Caco-2 (cell line): ENCODE measurements at regions not wholly inside any gene's neighbourhood (a gene's known extent, or its start where the extent isn't known, plus 50 kb on each side); places are given as distances from the start of the nearest gene placed in this dataset.
"Not testable (repeated sequence)": the region's sequence is repeated elsewhere in the genome, so short reads cannot be mapped to it uniquely, and the experiment has no call there.

Experiments
- BruUV-seq: library from RNA; stranded (reverse); fragments of 400-500 nt; replicated peaks from 2 replicates; lab custom pipeline; 2021; lab: Mats Ljungman, UMichigan
- CTCF ChIA-PET: fragments of 300-600 bp; sonication (Branson Sonifier 250); formaldehyde crosslinking; loops from one replicate; lab custom pipeline; 2022; ENCODE audit warnings: antibody characterized with exemption; lab: Charles Lee
- POLR2A ChIA-PET: fragments of 300-600 bp; sonication (Branson Sonifier 250); formaldehyde crosslinking; loops from one replicate; lab custom pipeline; 2022; ENCODE audit warnings: antibody characterized with exemption; lab: Charles Lee
- DNase-seq, 2 experiments: peaks; one replicate each; pipeline versions ENCODE4 v3.0.0 to v3.0.0-alpha.2; 2020 to 2022
- H3K27me3 ChIP-seq: replicated peaks from 2 replicates; pipeline ENCODE4 v1.6.0; 2011; ENCODE audit warnings: low read length; ENCODE audit not compliant: control insufficient read depth, insufficient read depth
- H3K36me3 ChIP-seq: 2 replicates; pipeline ENCODE4 v1.5.1; 2011; ENCODE audit warnings: low read length; ENCODE audit not compliant: control insufficient read depth, insufficient read depth
- H3K4me1 ChIP-seq: fragments of 250-450 bp; sonication (Bioruptor Pico); 2 replicates; pipeline ENCODE4 v1.5.1; 2020; ENCODE audit warnings: mild to moderate bottlenecking
- H3K4me3 ChIP-seq: 2 replicates; pipeline ENCODE4 v1.5.1; 2011; ENCODE audit warnings: low read depth, mild to moderate bottlenecking, control low read depth, low read length
- H3K9me3 ChIP-seq: fragments of 250-450 bp; sonication (Bioruptor Pico); 2 replicates; pipeline ENCODE4 v1.5.1; 2020; ENCODE audit warnings: mild to moderate bottlenecking, moderate library complexity
- H3K27ac Mint-ChIP-seq: one replicate; pipeline ENCODE4 v1.8.0; 2022; ENCODE audit warnings: mixed read lengths; ENCODE audit not compliant: unreplicated experiment
- H3K27me3 Mint-ChIP-seq: one replicate; pipeline ENCODE4 v1.8.0; 2022; ENCODE audit warnings: mixed read lengths; ENCODE audit not compliant: insufficient read depth, unreplicated experiment
- H3K36me3 Mint-ChIP-seq: one replicate; pipeline ENCODE4 v1.8.0; 2022; ENCODE audit warnings: mild to moderate bottlenecking, mixed read lengths; ENCODE audit not compliant: insufficient read depth, unreplicated experiment
- H3K4me1 Mint-ChIP-seq: one replicate; pipeline ENCODE4 v1.8.0; 2022; ENCODE audit warnings: low read depth, mixed read lengths; ENCODE audit not compliant: unreplicated experiment
- H3K4me3 Mint-ChIP-seq: one replicate; pipeline ENCODE4 v1.8.0; 2022; ENCODE audit warnings: mild to moderate bottlenecking, moderate library complexity, mixed read lengths; ENCODE audit not compliant: unreplicated experiment
- H3K9me3 Mint-ChIP-seq: one replicate; pipeline ENCODE4 v1.8.0; 2022; ENCODE audit warnings: mixed read lengths; ENCODE audit not compliant: unreplicated experiment
- CTCF ChIP-seq, 2 experiments: fragments of 200-600 bp in 1 of 2; IDR thresholded peaks; 1 replicate in 1 of 2; 2 replicates in 1 of 2; pipeline versions ENCODE4 v1.5.1 to v1.8.0; 2011 to 2022; ENCODE audit warnings: antibody characterized with exemption in 1 of 2, control low read depth in 1 of 2, inconsistent platforms in 1 of 2, low read depth in 1 of 2, low read length in 1 of 2, mild to moderate bottlenecking in 1 of 2, moderate library complexity in 1 of 2; ENCODE audit not compliant: insufficient read depth in 1 of 2, severe bottlenecking in 1 of 2, unreplicated experiment in 1 of 2
- intact Hi-C: fragments of 100-400 bp; cut with micrococcal nuclease; formaldehyde crosslinking; loops from one replicate; pipeline ENCODE4 v1.10.0; 2022; ENCODE audit not compliant: unreplicated experiment

- CTCF ChIA-PET = no interaction called here
- POLR2A ChIA-PET = no interaction called here
- intact Hi-C loops = no loop called here
- Mint-ChIP-seq H3K27ac (no peak overlapping the region), H3K27me3 (no peaks in the 10 kb centered on the region), H3K9me3 (no peaks in the 10 kb centered on the region), H3K36me3 (no peaks in the 10 kb centered on the region), H3K4me1 (no peaks in the 10 kb centered on the region), H3K4me3 (no peak overlapping the region)
- H3K4me3 ChIP-seq = no peak overlapping the region
- H3K27me3 ChIP-seq = no peaks in the 10 kb centered on the region
- no peaks in the 10 kb centered on the region for H3K9me3 ChIP-seq
- TF ChIP-seq CTCF (IDR thresholded peaks at IDR 0.05; ENCODE audit: insufficient read depth in 1 of 2, low read depth in 1 of 2, low read length in 1 of 2, severe bottlenecking in 1 of 2, unreplicated experiment in 1 of 2) = no peak
- H3K4me1 ChIP-seq = peaks cover 4% of the 10 kb centered on the region
- DNase-seq = no peak
- BruUV-seq = no TSS peak
- H3K36me3 ChIP-seq = no peaks in the 10 kb centered on the region
These were observed 62.4 kb downstream of the ZBTB9 start for GRCh38 chr6:33516726-33517125.

GRCh38 chr6:33520636-33521488, 59.2 kb downstream of the BAK1 start:
- H3K4me3 ChIP-seq, H3K36me3 Mint-ChIP-seq, H3K4me1 ChIP-seq, POLR2A ChIA-PET, H3K9me3 Mint-ChIP-seq, H3K4me1 Mint-ChIP-seq, CTCF ChIA-PET, H3K36me3 ChIP-seq, BruUV-seq, H3K27ac Mint-ChIP-seq, H3K4me3 Mint-ChIP-seq, intact Hi-C loops, H3K27me3 ChIP-seq, DNase-seq, H3K9me3 ChIP-seq, H3K27me3 Mint-ChIP-seq: not testable (repeated sequence)

GRCh38 chr6:33521489-33522091, 58.5 kb downstream of the BAK1 start:
- Mint-ChIP-seq H3K27me3 (no peaks in the 10 kb centered on the region), H3K4me3 (no peak overlapping the region), H3K9me3 (no peaks in the 10 kb centered on the region), H3K36me3 (no peaks in the 10 kb centered on the region), H3K4me1 (no peaks in the 10 kb centered on the region), H3K27ac (no peak overlapping the region)
- ChIA-PET POLR2A (no interaction called here), CTCF (no interaction called here)
- intact Hi-C loops = no loop called here
- Histone ChIP-seq H3K9me3 (no peaks in the 10 kb centered on the region), H3K27me3 (no peaks in the 10 kb centered on the region), H3K4me1 (no peaks in the 10 kb centered on the region), H3K36me3 (no peaks in the 10 kb centered on the region), H3K4me3 (no peak overlapping the region)
- no TSS peak for BruUV-seq
- DNase-seq = no peak
- TF ChIP-seq CTCF (IDR thresholded peaks at IDR 0.05; ENCODE audit: insufficient read depth in 1 of 2, low read depth in 1 of 2, low read length in 1 of 2, severe bottlenecking in 1 of 2, unreplicated experiment in 1 of 2) = no peak
